Astrocyte (in vitro differentiated cells and primary cell): ENCODE measurements at regions not wholly inside any gene's neighbourhood (a gene's known extent, or its start where the extent isn't known, plus 50 kb on each side); places are given as distances from the start of the nearest gene placed in this dataset.

Experiments used
- DNase-seq: peaks from one replicate; pipeline ENCODE4 v3.0.0-alpha.2; 2010; ENCODE audit warnings: low read depth
- FAIRE-seq: peaks from 2 replicates; lab custom pipeline; 2011; peaks lifted over from hg19 to GRCh38; lab: Jason Lieb, UNC
- H2AFZ ChIP-seq: 2 replicates; pipeline ENCODE4 v1.6.0; 2012; ENCODE audit warnings: low read depth, low read length, inconsistent platforms
- H3K27ac ChIP-seq: 2 replicates; pipeline ENCODE4 v1.5.1; 2011; ENCODE audit warnings: low read depth, low read length, inconsistent platforms
- H3K27me3 ChIP-seq: 2 replicates; pipeline ENCODE4 v1.6.0; 2011; ENCODE audit warnings: low read length, inconsistent platforms; ENCODE audit not compliant: insufficient read depth
- H3K36me3 ChIP-seq: 2 replicates; pipeline ENCODE4 v1.5.1; 2011; ENCODE audit warnings: low read length, inconsistent platforms; ENCODE audit not compliant: insufficient read depth
- H3K4me1 ChIP-seq: 2 replicates; pipeline ENCODE4 v1.5.1; 2011; ENCODE audit warnings: low read length, inconsistent platforms; ENCODE audit not compliant: insufficient read depth
- H3K4me2 ChIP-seq: 2 replicates; pipeline ENCODE4 v1.6.0; 2012; ENCODE audit warnings: low read length, inconsistent platforms
- H3K4me3 ChIP-seq: 2 replicates; pipeline ENCODE4 v1.5.1; 2011; ENCODE audit warnings: low read depth, mild to moderate bottlenecking, low read length, inconsistent platforms; ENCODE audit not compliant: insufficient read depth
- H3K79me2 ChIP-seq: 2 replicates; pipeline ENCODE4 v1.6.0; 2012; ENCODE audit warnings: mild to moderate bottlenecking, low read length, inconsistent platforms; ENCODE audit not compliant: insufficient read depth
- H3K9ac ChIP-seq: 2 replicates; pipeline ENCODE4 v1.6.0; 2012; ENCODE audit warnings: mild to moderate bottlenecking, low read length, inconsistent platforms
- H3K9me3 ChIP-seq: 2 replicates; pipeline ENCODE4 v1.5.1; 2012; ENCODE audit warnings: low read depth, mild to moderate bottlenecking, low read length, inconsistent platforms; ENCODE audit not compliant: insufficient read depth
- H4K20me1 ChIP-seq: 2 replicates; pipeline ENCODE4 v1.6.0; 2012; ENCODE audit warnings: low read length, inconsistent platforms; ENCODE audit not compliant: insufficient read depth
- H3K27ac Mint-ChIP-seq: one replicate; pipeline ENCODE4 v1.8.0; 2021; ENCODE audit warnings: mild to moderate bottlenecking, mixed read lengths; ENCODE audit not compliant: unreplicated experiment
- H3K27me3 Mint-ChIP-seq: one replicate; pipeline ENCODE4 v1.8.0; 2021; ENCODE audit warnings: low read depth, mixed read lengths; ENCODE audit not compliant: unreplicated experiment
- H3K36me3 Mint-ChIP-seq: one replicate; pipeline ENCODE4 v1.8.0; 2021; ENCODE audit warnings: low read depth, mixed read lengths; ENCODE audit not compliant: unreplicated experiment
- H3K4me1 Mint-ChIP-seq: one replicate; pipeline ENCODE4 v1.8.0; 2021; ENCODE audit warnings: low read depth, mixed read lengths; ENCODE audit not compliant: unreplicated experiment
- H3K4me3 Mint-ChIP-seq: one replicate; pipeline ENCODE4 v1.8.0; 2021; ENCODE audit warnings: mild to moderate bottlenecking, moderate library complexity, mixed read lengths; ENCODE audit not compliant: unreplicated experiment
- H3K9me3 Mint-ChIP-seq: one replicate; pipeline ENCODE4 v1.8.0; 2021; ENCODE audit warnings: mild to moderate bottlenecking, mixed read lengths; ENCODE audit not compliant: unreplicated experiment
- CTCF ChIP-seq: IDR thresholded peaks from 2 replicates; pipeline ENCODE4 v1.5.1; 2011; ENCODE audit warnings: low read depth, mild to moderate bottlenecking, inconsistent platforms, low read length, moderate library complexity; ENCODE audit not compliant: insufficient read depth
- EZH2 ChIP-seq: IDR thresholded peaks from 2 replicates; pipeline ENCODE4 v1.6.1; 2012; ENCODE audit warnings: mild to moderate bottlenecking, low read length, inconsistent platforms; ENCODE audit not compliant: insufficient read depth

DNA sequence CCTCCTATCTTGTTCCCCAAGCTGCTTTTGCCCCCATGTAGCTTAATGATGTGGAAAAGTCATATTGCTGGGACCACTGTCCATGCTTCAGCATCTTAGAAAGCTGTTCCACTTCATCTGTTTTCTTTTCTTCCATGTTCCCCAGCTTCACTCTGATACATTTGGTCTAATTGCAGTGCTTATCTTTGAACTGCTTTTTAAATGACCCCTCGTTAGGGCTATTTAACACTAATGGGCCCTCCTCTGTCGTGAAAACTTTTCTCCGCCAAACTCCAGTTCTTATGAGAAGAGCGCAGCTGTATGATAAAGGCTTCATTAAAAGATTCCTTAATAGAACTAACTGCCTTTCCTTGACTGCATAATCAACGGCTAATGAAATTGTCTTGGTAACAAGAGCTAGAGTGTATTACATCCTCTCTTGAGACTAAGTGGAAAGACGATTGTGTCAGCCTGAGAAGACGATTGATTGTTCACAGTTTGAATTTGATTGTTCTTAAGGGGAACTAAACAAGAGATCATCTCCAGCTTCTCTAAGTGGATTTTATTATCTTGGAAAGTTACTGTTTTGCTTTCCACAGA lies 165.0 kb upstream of the MTNR1B start:
- peaks cover 4% of the 10 kb centered on the region for H3K9me3 Mint-ChIP-seq
- no peak overlapping the region for H3K27ac ChIP-seq
- TF ChIP-seq CTCF: no peak
- no peak for TF ChIP-seq EZH2
- H3K4me1 ChIP-seq: no peaks in the 10 kb centered on the region
- H3K4me2 ChIP-seq: no peak overlapping the region
- H3K4me3 ChIP-seq: no peak overlapping the region
- no peak overlapping the region for H3K27ac Mint-ChIP-seq
- no peak for FAIRE-seq
- H3K27me3 Mint-ChIP-seq: no peaks in the 10 kb centered on the region
- no peak for DNase-seq
- no peaks in the 10 kb centered on the region for H3K27me3 ChIP-seq
- H4K20me1 ChIP-seq: no peaks in the 10 kb centered on the region
- H3K79me2 ChIP-seq: no peaks in the 10 kb centered on the region
- H3K4me3 Mint-ChIP-seq: no peak overlapping the region
- H3K36me3 ChIP-seq: no peaks in the 10 kb centered on the region
- no peaks in the 10 kb centered on the region for H3K4me1 Mint-ChIP-seq
- H3K9ac ChIP-seq: no peak overlapping the region
- H3K36me3 Mint-ChIP-seq: peaks cover 31% of the 10 kb centered on the region
- no peak overlapping the region for H2AFZ ChIP-seq
- H3K9me3 ChIP-seq: no peaks in the 10 kb centered on the region

DNA sequence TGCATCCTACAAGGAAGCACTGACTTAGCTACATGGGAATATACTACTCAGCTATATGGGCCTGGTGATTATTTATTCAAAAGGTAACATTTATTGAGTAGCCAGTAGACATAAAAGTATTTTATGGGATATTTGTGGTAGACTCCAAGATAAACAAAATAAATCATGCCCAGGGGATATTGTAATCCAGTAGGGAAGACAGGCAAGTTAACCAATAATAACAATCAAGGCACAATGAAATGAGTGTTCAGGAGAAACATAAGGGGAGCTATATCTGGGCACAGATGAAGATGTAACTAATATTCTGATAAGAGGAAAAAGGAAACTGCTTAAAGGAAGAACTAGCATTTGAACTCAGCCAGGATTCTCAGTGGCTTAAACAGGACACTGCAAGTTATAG lies 161.4 kb upstream of the MTNR1B start:
- Histone ChIP-seq H3K79me2 (no peaks in the 10 kb centered on the region), H2AFZ (no peak overlapping the region), H4K20me1 (no peaks in the 10 kb centered on the region), H3K4me3 (no peak overlapping the region), H3K27ac (no peak overlapping the region), H3K4me2 (no peak overlapping the region), H3K27me3 (no peaks in the 10 kb centered on the region), H3K9me3 (no peaks in the 10 kb centered on the region), H3K9ac (no peak overlapping the region), H3K4me1 (no peaks in the 10 kb centered on the region), H3K36me3 (no peaks in the 10 kb centered on the region)
- DNase-seq (no peak), FAIRE-seq (no peak)
- Mint-ChIP-seq H3K27ac (no peak overlapping the region), H3K36me3 (peaks cover 8% of the 10 kb centered on the region), H3K27me3 (no peaks in the 10 kb centered on the region), H3K4me3 (no peak overlapping the region), H3K4me1 (peaks cover 12% of the 10 kb centered on the region), H3K9me3 (no peaks in the 10 kb centered on the region)
- TF ChIP-seq CTCF (no peak), EZH2 (no peak)

GRCh38 chr11:92810423-92811064 lies 158.9 kb upstream of the MTNR1B start:
- no peak overlapping the region for H3K9ac ChIP-seq
- Mint-ChIP-seq H3K4me3 (no peak overlapping the region), H3K36me3 (peaks cover 8% of the 10 kb centered on the region), H3K27ac (no peak overlapping the region), H3K27me3 (no peaks in the 10 kb centered on the region), H3K9me3 (peaks cover 2% of the 10 kb centered on the region), H3K4me1 (peaks cover 12% of the 10 kb centered on the region)
- no peaks in the 10 kb centered on the region for H3K27me3 ChIP-seq
- FAIRE-seq (no peak), DNase-seq (no peak)
- TF ChIP-seq CTCF: no peak
- TF ChIP-seq EZH2: no peak
- no peak overlapping the region for H2AFZ ChIP-seq
- H3K4me3 ChIP-seq: no peak overlapping the region
- no peaks in the 10 kb centered on the region for H3K79me2 ChIP-seq
- H3K4me2 ChIP-seq: no peak overlapping the region
- no peak overlapping the region for H3K27ac ChIP-seq
- H3K4me1 ChIP-seq: no peaks in the 10 kb centered on the region
- no peaks in the 10 kb centered on the region for H4K20me1 ChIP-seq
- no peaks in the 10 kb centered on the region for H3K36me3 ChIP-seq
- no peaks in the 10 kb centered on the region for H3K9me3 ChIP-seq
